T-helper 17 cell (primary cell): ENCODE measurements at regions not wholly inside any gene's neighbourhood (a gene's known extent, or its start where the extent isn't known, plus 50 kb on each side); places are given as distances from the start of the nearest gene placed in this dataset.
A peak's percentile ranks its signal among the peaks of the same experiment; 100 is the strongest.

ENCODE experiments used
- ATAC-seq: fragments of 150-1000 bp; cut with Tn5 transposase; 2 replicates; pipeline ENCODE4 v1.10.0; 2021; ENCODE audit warnings: mild to moderate bottlenecking, moderate library complexity
- DNase-seq, 3 donors: peaks; one replicate each; pipeline versions ENCODE4 v3.0.0 to v3.0.0-alpha.2; 2020 to 2021
- H3K9me3 ChIP-seq: one replicate; pipeline ENCODE4 v1.7.0; 2013; ENCODE audit warnings: low read length, mild to moderate bottlenecking; ENCODE audit not compliant: control insufficient read depth, poor library complexity, severe bottlenecking
- H3K27ac Mint-ChIP-seq: one replicate; pipeline ENCODE4 v1.8.0; 2022; ENCODE audit warnings: mild to moderate bottlenecking, moderate library complexity, mixed read lengths
- H3K27me3 Mint-ChIP-seq: one replicate; pipeline ENCODE4 v1.8.0; 2022; ENCODE audit warnings: mixed read lengths
- H3K36me3 Mint-ChIP-seq: one replicate; pipeline ENCODE4 v1.8.0; 2022; ENCODE audit warnings: low read depth, mixed read lengths
- H3K4me1 Mint-ChIP-seq: one replicate; pipeline ENCODE4 v1.8.0; 2022; ENCODE audit warnings: mild to moderate bottlenecking, mixed read lengths
- H3K4me3 Mint-ChIP-seq: one replicate; pipeline ENCODE4 v1.8.0; 2022; ENCODE audit warnings: mild to moderate bottlenecking, moderate library complexity, mixed read lengths

DNA sequence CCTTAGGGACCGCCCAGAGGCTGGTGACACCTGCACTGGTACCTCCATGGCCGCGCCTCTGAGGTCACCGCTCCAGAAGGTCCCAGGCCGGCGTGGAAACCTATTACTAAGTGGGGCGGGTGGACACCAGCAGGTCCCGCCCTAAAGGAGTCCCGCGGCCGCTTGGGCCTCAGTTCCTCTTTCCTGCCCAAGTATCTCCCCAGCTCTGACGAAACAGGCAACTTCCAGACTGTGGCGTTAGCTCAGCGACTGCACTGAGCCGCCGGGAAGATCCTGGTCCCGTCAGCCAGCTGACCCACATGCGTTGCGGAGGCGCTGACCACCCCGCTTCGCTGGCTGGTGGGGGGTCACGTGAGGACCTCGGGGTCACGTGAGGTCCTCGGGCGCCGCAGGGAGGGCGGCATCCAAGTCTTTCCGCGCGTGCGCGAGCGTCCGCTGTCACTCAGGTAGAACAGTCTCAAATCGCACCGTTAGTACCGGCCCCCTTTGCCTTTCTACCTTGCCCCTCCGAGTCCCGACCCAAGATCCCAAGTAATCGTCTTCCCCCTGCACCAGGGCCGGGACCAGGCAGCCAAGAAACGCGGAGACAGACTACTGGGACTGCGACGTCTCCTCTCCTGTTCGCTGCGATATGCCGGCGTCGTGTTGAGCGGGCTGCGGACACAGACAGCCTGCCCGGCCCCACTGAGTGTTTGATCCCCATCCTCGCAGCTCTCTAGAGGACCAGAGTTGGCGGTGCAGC, 53.7 kb upstream of the KDM4C start:
- DNase-seq: peak; percentile 73 to 78 (median 75)
- peak overlapping the region; percentile 98 for H3K4me3 Mint-ChIP-seq
- peaks cover 2% of the 10 kb centered on the region for H3K36me3 Mint-ChIP-seq
- peak; percentile 90 for ATAC-seq
- peak overlapping the region; percentile 98 for H3K27ac Mint-ChIP-seq
- no peaks in the 10 kb centered on the region for H3K27me3 Mint-ChIP-seq
- H3K9me3 ChIP-seq: no peaks in the 10 kb centered on the region
- peaks cover 8% of the 10 kb centered on the region for H3K4me1 Mint-ChIP-seq

DNA sequence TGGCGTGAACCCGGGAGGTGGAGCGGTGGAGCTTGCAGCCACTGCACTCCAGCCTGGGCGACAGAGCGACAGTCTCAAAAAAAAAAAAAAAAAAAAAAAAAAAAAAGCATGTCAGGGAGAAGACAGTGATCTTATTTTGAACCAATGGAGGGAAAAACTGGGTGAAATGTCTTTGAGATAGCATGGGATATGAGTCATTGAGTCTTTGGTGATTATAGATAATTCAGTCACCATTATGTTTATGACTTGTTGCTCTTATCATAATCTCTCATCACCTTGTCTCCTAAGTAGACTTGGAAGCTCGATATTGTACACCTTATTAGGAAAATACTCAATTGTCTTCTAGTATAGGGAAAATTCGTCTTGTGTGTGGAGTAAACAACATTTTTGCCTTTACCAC, 55.1 kb upstream of the KDM4C start:
- H3K4me1 Mint-ChIP-seq: peaks cover 8% of the 10 kb centered on the region
- H3K27me3 Mint-ChIP-seq: no peaks in the 10 kb centered on the region
- peak overlapping the region; percentile 98 for H3K27ac Mint-ChIP-seq
- ATAC-seq (no peak), DNase-seq (no peak)
- peak overlapping the region; percentile 98 for H3K4me3 Mint-ChIP-seq
- H3K36me3 Mint-ChIP-seq: peaks cover 2% of the 10 kb centered on the region
- H3K9me3 ChIP-seq: no peaks in the 10 kb centered on the region

DNA sequence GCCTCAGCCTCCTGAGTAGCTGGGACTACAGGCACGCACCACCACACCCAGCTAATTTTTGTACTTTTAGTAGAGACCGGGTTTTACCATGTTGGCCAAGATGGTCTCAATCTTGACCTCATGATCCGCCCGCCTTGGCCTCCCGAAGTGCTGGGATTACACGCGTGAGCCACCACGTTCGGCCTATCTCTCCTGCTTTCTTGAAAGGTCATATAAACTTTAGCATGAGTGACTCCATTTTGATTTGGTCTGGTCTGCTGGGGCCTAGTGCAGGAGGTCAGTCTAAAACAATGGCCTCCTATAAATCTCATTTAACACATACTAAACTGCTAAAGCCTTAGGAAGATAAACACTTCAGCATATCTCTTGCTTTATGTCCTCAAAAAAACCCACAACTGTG, 50.6 kb upstream of the GLDC start:
- no peaks in the 10 kb centered on the region for H3K9me3 ChIP-seq
- H3K36me3 Mint-ChIP-seq: no peaks in the 10 kb centered on the region
- no peaks in the 10 kb centered on the region for H3K27me3 Mint-ChIP-seq
- no peaks in the 10 kb centered on the region for H3K4me1 Mint-ChIP-seq
- H3K27ac Mint-ChIP-seq: no peak overlapping the region
- DNase-seq: no peak
- ATAC-seq: no peak
- no peak overlapping the region for H3K4me3 Mint-ChIP-seq

DNA sequence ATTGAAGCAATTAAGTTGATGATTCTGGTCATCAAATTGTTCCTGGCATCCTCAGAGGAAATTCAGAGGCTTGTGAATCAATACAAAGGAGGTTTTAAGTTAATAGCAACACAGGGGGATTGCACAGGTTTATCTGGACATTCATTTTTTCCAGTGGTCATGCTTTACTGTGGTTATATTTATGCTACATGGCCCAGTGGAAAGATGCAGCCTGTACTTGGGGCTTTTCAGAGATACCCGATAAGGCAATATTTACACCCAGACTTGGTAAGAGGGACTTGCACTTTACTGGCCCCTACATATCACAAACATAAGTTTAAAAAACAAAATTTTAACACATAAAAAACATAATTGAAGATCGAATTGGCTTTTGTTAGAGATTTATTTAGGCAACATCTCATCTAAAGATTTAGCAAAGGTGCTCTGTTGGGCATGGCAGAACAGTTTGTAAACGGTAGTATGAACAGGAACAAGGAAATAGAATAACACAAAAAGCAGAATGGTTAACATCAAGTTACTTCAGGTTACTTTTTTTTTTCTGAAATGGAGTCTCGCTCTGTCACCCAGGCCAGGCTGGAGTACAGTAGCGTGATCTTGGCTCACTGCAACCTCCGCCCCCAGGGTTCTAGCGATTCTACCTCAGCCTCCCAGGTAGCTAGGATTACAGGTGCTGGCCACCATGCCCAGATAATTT, 49.7 kb upstream of the GLDC start:
- Mint-ChIP-seq H3K36me3 (no peaks in the 10 kb centered on the region), H3K4me3 (no peak overlapping the region), H3K27ac (no peak overlapping the region), H3K27me3 (no peaks in the 10 kb centered on the region), H3K4me1 (no peaks in the 10 kb centered on the region)
- ATAC-seq (no peak), DNase-seq (no peak)
- no peaks in the 10 kb centered on the region for H3K9me3 ChIP-seq
